Stomach smooth muscle (tissue), 2 donors: ENCODE measurements at regions not wholly inside any gene's neighbourhood (a gene's known extent, or its start where the extent isn't known, plus 50 kb on each side); places are given as distances from the start of the nearest gene placed in this dataset.
"Not testable (repeated sequence)": the region's sequence is repeated elsewhere in the genome, so short reads cannot be mapped to it uniquely, and the experiment has no call there.

Experiments used
- H3K27ac ChIP-seq: one replicate; pipeline ENCODE4 v1.7.0; 2013; ENCODE audit warnings: mild to moderate bottlenecking, low read length, inconsistent platforms
- H3K27me3 ChIP-seq, 2 donors: one replicate each; pipeline ENCODE4 v1.7.0; 2013; ENCODE audit warnings: low read length in 2 of 2; ENCODE audit not compliant: insufficient read depth in 2 of 2, control insufficient read depth in 1 of 2
- H3K36me3 ChIP-seq, 2 donors: one replicate each; pipeline ENCODE4 v1.7.0; 2013; ENCODE audit warnings: low read length in 2 of 2; ENCODE audit not compliant: control insufficient read depth in 2 of 2, insufficient read depth in 2 of 2
- H3K4me1 ChIP-seq: one replicate; pipeline ENCODE4 v1.7.0; 2013; ENCODE audit warnings: low read length; ENCODE audit not compliant: control insufficient read depth, insufficient read depth
- H3K4me3 ChIP-seq, 2 donors: one replicate each; pipeline ENCODE4 v1.7.0; 2013; ENCODE audit warnings: low read length in 2 of 2
- H3K9ac ChIP-seq, 2 donors: one replicate each; pipeline ENCODE4 v1.7.0; 2013; ENCODE audit warnings: low read length in 2 of 2, mild to moderate bottlenecking in 1 of 2
- H3K9me3 ChIP-seq, 2 donors: one replicate each; pipeline ENCODE4 v1.7.0; 2013; ENCODE audit warnings: low read length in 2 of 2; ENCODE audit not compliant: control insufficient read depth in 2 of 2
- donor health status: healthy.
- donor health status: Pancreatic carcinoma.

DNA sequence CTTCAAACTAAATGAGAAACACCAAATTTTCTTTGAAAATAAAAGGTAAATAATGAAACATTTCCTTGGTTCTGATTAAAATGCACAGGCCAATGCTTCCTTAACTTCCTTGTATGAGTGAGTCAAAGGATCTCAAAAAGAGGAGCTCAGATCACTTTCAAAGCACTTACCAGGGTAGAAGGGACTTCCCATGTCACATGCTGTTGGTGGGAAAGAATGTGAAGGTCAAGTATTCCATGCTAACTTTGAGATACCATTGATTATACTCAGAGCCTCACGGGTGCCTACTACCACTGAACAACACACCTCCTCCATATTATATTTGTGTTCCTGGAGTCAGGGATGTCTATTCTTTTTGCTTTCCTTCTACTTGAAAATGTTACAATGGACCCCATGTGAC is 233.5 kb upstream of the KIAA1217 start:
- Histone ChIP-seq H3K4me3 (no peak overlapping the region), H3K27ac (no peak overlapping the region), H3K9ac (no peak overlapping the region), H3K36me3 (no peaks in the 10 kb centered on the region), H3K9me3 (no peaks in the 10 kb centered on the region), H3K4me1 (no peaks in the 10 kb centered on the region), H3K27me3 (no peaks in the 10 kb centered on the region)

DNA sequence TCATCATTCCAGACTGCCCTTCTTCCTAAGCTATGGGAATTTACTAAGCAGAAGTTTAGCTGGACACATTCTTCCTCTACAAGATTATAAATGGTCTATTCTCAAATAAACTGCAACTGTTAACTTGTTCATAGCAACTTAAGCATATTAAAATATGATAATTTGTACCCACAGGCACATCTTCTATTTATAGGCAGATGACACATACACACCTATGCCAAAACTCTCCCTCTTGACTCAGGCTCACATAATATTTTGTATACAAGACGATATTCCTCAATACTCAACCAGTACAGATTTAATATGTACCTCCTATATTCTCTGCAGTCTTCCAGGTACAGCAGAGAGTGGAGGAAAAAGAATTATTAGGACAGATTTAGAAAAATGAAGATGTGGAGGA is 232.7 kb upstream of the KIAA1217 start:
- Histone ChIP-seq H3K9me3 (no peaks in the 10 kb centered on the region), H3K36me3 (no peaks in the 10 kb centered on the region), H3K4me1 (no peaks in the 10 kb centered on the region), H3K27ac (no peak overlapping the region), H3K9ac (no peak overlapping the region), H3K4me3 (no peak overlapping the region), H3K27me3 (no peaks in the 10 kb centered on the region)

DNA sequence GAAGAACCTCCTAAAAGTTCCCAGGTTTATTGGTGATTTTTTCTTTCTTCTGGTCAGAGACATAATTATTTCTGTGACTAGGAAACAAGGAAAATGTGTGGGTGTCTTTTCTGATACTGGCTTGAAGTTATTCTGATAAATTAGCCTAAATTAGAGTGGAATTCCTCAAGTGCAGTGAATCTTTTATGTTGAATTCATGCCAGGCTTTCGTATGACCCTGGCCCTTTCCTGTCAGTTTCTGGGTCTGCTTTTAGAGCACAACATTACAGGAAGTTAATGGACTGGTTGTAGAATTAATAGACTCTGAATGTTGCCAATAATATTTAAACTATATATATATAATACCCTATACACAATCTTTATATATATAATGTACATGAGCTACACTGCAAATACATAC is 230.6 kb upstream of the KIAA1217 start:
- Histone ChIP-seq H3K36me3 (no peaks in the 10 kb centered on the region), H3K9ac (no peak overlapping the region), H3K27ac (no peak overlapping the region), H3K4me1 (no peaks in the 10 kb centered on the region), H3K4me3 (no peak overlapping the region), H3K9me3 (no peaks in the 10 kb centered on the region), H3K27me3 (no peaks in the 10 kb centered on the region)

DNA sequence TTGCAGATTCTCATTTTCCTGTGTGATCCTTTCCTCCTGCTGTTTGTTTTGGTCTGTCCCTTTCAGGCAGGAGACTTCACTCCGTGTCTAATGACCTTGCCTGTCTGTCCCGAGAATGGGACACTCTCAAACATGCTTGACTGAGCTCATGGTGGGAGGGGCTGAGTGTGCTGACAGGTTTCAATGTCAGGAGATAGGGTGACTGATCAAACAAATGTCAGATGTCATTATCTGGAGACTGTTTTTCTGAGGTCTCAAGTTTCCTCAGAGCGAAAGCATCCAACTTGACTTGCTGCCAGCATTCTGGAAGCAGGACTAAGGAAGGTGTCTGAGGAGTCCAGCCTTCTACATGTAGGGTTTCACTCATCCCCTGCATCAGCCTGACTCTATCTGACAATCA is 228.8 kb upstream of the KIAA1217 start:
- no peaks in the 10 kb centered on the region for H3K9me3 ChIP-seq
- no peak overlapping the region for H3K27ac ChIP-seq

DNA sequence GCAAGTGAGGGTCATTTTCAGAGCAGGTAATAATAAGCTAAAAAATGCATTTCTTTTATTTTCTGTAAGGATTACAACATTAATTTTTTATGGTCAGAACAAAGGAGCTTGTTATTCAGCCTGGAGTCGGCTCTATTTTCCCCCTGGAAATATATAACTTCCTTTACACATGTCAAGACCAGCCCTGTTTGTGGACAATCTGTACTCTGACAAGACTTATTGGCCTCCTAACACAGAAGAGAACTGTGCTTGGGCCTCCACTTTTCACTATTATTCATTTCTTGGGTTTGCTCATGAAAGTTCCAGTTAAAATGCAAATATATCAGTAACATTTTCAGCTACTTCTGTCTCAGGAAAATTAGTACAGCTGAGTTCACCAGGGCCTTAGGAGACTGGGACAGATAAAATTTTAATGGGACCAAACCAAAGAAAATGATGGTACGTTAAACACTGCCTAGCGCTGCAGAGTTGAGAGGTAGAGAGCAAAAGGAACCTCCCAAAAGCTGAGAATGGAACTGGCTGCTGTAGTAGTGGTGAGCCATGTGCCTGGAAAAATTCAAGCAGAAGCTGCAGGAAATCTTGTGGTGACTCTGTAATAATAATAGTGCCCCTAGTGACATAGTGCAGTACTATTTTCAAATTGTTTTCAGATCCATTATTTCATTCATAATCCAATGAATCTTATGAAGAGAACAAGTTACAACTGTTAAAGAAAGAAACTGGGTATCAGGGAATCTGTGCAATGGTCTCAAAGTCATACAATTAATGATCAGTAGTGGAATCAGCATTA is 227.2 kb upstream of the KIAA1217 start:
- Histone ChIP-seq H3K4me1 (no peaks in the 10 kb centered on the region), H3K27me3 (no peaks in the 10 kb centered on the region), H3K4me3 (no peak overlapping the region), H3K9me3 (no peaks in the 10 kb centered on the region), H3K27ac (no peak overlapping the region), H3K36me3 (no peaks in the 10 kb centered on the region), H3K9ac (no peak overlapping the region)

More for the DNA sequence above, 228.8 kb upstream of the KIAA1217 start:
- no peaks in the 10 kb centered on the region for H3K4me1 ChIP-seq
- no peaks in the 10 kb centered on the region for H3K36me3 ChIP-seq
- no peak overlapping the region for H3K4me3 ChIP-seq
- H3K27me3 ChIP-seq = no peaks in the 10 kb centered on the region
- H3K9ac ChIP-seq = no peak overlapping the region

DNA sequence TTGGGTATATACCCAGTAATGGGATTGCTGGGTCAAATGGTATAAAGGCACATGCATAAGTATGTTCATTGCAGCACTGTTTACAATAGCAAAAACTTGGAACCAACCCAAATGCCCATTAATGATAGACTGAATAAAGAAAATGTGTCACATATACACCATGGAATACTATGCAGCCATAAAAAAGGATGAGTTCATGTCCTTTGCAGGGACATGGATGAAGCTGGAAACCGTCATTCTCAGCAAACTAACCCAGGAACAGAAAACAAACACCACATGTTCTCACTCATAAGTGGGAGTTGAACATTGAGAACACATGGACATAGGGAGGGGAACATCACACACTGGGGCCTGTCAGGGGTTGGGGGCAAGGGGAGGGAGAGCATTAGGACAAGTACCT is 224.5 kb upstream of the KIAA1217 start:
- H3K4me3 ChIP-seq, H3K9ac ChIP-seq, H3K4me1 ChIP-seq, H3K27ac ChIP-seq, H3K36me3 ChIP-seq, H3K27me3 ChIP-seq, H3K9me3 ChIP-seq: not testable (repeated sequence)

DNA sequence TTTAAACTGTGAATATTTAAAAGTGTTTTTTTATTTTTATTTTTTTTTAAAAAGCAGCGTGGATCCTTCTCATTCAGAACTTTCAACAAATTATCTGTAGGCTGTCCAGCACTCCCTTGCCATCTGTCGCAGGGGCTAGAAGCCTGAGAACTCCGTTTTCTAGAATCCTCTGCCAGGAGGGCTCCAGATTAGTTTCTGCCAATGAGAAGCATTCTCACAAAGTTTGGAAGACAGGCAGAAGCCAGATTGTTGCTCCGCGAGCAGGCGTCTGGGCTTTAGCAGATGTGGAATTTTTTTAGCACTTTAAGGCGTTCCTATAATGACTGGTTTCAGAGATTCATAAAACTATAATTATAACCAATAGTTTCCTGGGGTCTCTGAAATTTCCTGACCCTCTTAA is 220.9 kb upstream of the KIAA1217 start:
- Histone ChIP-seq H3K27me3 (no peaks in the 10 kb centered on the region), H3K9ac (no peak overlapping the region), H3K27ac (no peak overlapping the region), H3K4me1 (no peaks in the 10 kb centered on the region), H3K9me3 (no peaks in the 10 kb centered on the region), H3K36me3 (no peaks in the 10 kb centered on the region), H3K4me3 (no peak overlapping the region)

DNA sequence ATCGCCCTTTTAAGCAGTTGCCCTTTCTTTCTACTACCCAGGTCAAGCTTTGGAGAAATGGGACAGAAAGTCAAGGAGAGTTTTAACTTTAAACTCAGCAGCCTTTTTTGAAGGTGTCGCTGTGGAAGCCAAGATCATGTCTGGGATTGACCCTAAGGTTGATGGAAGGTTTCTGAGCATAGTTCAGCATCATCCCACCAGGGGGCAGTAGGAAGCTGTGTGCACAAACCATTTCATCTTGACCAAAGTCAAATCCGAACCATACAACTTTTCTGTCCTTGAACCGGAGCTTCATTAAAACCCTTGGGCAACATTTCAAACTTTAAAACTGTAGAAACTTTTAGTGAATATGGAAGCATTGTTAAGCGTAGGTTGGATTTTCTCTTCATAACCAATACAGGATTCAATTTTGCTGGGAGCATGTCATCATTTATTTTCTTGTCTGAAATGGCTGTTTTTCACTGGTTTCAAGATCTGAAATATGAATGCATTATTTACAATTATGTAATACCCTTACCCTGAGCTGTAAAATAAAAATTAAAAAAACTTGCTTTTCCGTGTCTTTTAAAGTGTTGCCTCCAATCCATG is 214.4 kb upstream of the KIAA1217 start:
- H3K27me3 ChIP-seq = no peaks in the 10 kb centered on the region
- H3K4me3 ChIP-seq = no peak overlapping the region
- no peak overlapping the region for H3K27ac ChIP-seq

DNA sequence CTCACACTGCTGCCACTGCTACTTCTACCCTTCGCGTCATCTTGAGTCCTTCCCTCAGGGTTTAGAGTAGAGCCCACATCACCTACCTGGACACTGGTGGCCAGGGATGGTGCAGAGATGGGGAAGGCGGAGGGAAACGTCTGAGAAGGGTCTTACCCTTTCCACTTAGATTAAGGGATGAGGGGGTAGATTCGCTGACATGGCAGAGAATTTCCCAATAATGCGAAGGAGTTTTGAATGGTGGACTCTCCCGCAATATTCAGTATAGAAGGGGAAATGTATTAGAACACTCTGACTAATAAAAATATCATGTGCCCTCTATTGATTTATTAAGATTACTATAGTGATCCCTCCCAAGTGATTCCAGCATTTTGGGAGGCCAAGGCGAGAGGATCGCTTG is 209.5 kb upstream of the KIAA1217 start:
- no peaks in the 10 kb centered on the region for H3K36me3 ChIP-seq
- H3K4me3 ChIP-seq = no peak overlapping the region
- no peaks in the 10 kb centered on the region for H3K9me3 ChIP-seq
- H3K27ac ChIP-seq = no peak overlapping the region
- H3K4me1 ChIP-seq = no peaks in the 10 kb centered on the region
- H3K27me3 ChIP-seq = no peaks in the 10 kb centered on the region
- no peak overlapping the region for H3K9ac ChIP-seq

More for the DNA sequence above, 214.4 kb upstream of the KIAA1217 start:
- Histone ChIP-seq H3K36me3 (no peaks in the 10 kb centered on the region), H3K4me1 (no peaks in the 10 kb centered on the region), H3K9ac (no peak overlapping the region), H3K9me3 (no peaks in the 10 kb centered on the region)

DNA sequence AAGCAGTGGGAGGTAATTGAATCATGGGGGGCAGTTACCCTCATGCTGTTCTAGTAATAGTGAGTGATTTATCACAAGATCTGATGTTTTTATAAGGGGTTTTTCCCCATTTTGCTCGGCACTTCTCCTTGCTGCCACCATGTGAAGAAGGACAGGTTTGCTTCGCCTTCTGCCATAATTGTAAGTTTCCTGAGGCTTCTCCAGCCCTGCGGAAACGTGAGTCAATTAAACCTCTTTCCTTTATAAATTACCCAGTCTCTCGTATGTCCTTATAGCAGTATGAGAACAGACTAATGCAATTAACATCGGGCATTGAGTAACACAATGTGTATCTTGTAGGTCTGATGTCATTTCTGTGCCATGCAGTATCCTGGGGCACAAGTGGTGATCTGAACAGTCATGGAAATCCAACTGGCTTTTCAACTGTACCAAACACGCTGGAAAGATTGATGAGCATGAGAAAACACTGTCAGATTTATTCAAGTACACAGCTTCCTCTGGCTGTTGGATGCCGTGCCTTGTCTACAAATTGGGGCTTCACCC is 208.6 kb upstream of the KIAA1217 start:
- no peaks in the 10 kb centered on the region for H3K27me3 ChIP-seq
- no peaks in the 10 kb centered on the region for H3K9me3 ChIP-seq
- H3K9ac ChIP-seq = no peak overlapping the region
- H3K4me1 ChIP-seq = no peaks in the 10 kb centered on the region
- no peak overlapping the region for H3K4me3 ChIP-seq
- no peaks in the 10 kb centered on the region for H3K36me3 ChIP-seq
- H3K27ac ChIP-seq = no peak overlapping the region

DNA sequence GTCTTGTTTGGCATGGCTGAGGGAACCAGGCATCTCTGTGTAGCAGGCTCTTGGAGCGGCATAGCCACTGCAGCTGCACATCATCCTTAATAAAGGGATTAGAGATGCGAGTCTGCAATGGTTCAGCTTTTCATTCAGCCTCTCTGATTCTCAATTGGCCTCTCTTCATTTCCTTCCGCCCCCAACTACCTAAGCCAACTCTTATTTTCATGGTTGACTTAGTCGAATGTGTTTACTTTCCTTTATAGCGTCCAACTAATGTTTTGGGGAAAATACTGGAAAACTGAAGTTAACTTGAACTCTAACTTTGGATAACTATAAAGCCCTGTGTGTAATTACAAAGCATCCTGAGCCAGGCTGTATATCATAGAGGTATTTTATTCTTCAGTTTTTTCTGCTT is 202.2 kb upstream of the KIAA1217 start:
- Histone ChIP-seq H3K9me3 (no peaks in the 10 kb centered on the region), H3K27ac (no peak overlapping the region), H3K27me3 (no peaks in the 10 kb centered on the region), H3K9ac (no peak overlapping the region), H3K4me3 (no peak overlapping the region), H3K4me1 (no peaks in the 10 kb centered on the region), H3K36me3 (no peaks in the 10 kb centered on the region)
